A549 (cell line): ENCODE measurements at regions not wholly inside any gene's neighbourhood (a gene's known extent, or its start where the extent isn't known, plus 50 kb on each side); places are given as distances from the start of the nearest gene placed in this dataset.
A peak's percentile ranks its signal among the peaks of the same experiment; 100 is the strongest.

Experiments
- ATAC-seq, 2 experiments: fragments of 200-7000 bp in 1 of 2; fragments of >200 bp in 1 of 2; cut with Nextera tagmentation in 1 of 2; cut with Tn5 transposase in 1 of 2; 3 replicates each; pipeline versions ENCODE4 v1.8.0 to v1.9.1; 2018 to 2020; ENCODE audit warnings: mild to moderate bottlenecking in 1 of 2, moderate library complexity in 1 of 2
- CTCF ChIA-PET: fragments of 300-600 bp; sonication (Branson Sonifier 250); formaldehyde crosslinking; extraction: SDS; loops from one replicate; lab custom pipeline; 2021; ENCODE audit warnings: antibody characterized with exemption, inconsistent platforms; lab: Yijun Ruan, JAX
- POLR2A ChIA-PET: fragments of 350-600 bp; formaldehyde crosslinking; extraction: SDS; loops from one replicate; lab custom pipeline; 2021; ENCODE audit warnings: antibody characterized with exemption, inconsistent platforms; lab: Yijun Ruan, JAX
- DNase-seq, 2 experiments: peaks; one replicate each; pipeline versions ENCODE4 v3.0.0 to v3.0.0-alpha.2; 2011 to 2016; ENCODE audit warnings: low read depth in 1 of 2, low spot score in 1 of 2
- FAIRE-seq: peaks from 2 replicates; lab custom pipeline; 2011; peaks lifted over from hg19 to GRCh38; lab: Jason Lieb, UNC
- H3K27ac ChIP-seq, 2 experiments: fragments of >200 bp; sonication (Bioruptor Twin); formaldehyde crosslinking; 3 replicates each; pipeline ENCODE4 v1.5.1; 2016 to 2017
- H3K4me1 ChIP-seq: fragments of >200 bp; sonication (Bioruptor Twin); formaldehyde crosslinking; 3 replicates; pipeline ENCODE4 v1.6.1; 2016
- H3K4me2 ChIP-seq: fragments of >200 bp; sonication (Bioruptor Twin); formaldehyde crosslinking; 3 replicates; pipeline ENCODE4 v1.6.1; 2016
- H3K4me3 ChIP-seq: fragments of >200 bp; sonication (Bioruptor Twin); formaldehyde crosslinking; 3 replicates; pipeline ENCODE4 v1.5.1; 2016
- H3K9me3 ChIP-seq: fragments of >200 bp; sonication (Bioruptor Twin); formaldehyde crosslinking; 3 replicates; pipeline ENCODE4 v1.6.1; 2016
- BHLHE40 ChIP-seq: IDR thresholded peaks from 2 replicates; pipeline ENCODE4 v1.6.1; 2012; ENCODE audit warnings: low read depth, low read length, inconsistent platforms
- CBX2 ChIP-seq: fragments of 200-600 bp; sonication (generic); IDR thresholded peaks from 2 replicates; pipeline ENCODE4 v1.6.1; 2016; ENCODE audit warnings: low read depth, mild to moderate bottlenecking, borderline replicate concordance
- CBX8 ChIP-seq: fragments of 200-600 bp; sonication (generic); IDR thresholded peaks from 2 replicates; pipeline ENCODE4 v1.6.1; 2016
- CEBPB ChIP-seq, 2 experiments: fragments of >200 bp in 1 of 2; sonication (Bioruptor Twin) in 1 of 2; formaldehyde crosslinking in 1 of 2; IDR thresholded peaks; 2 replicates each; pipeline ENCODE4 v1.6.1; 2012 to 2016
- CHD4 ChIP-seq: fragments of 200-600 bp; sonication (generic); IDR thresholded peaks from 2 replicates; pipeline ENCODE4 v1.6.1; 2016; ENCODE audit warnings: antibody characterized with exemption, mild to moderate bottlenecking, borderline replicate concordance
- EHF ChIP-seq: fragments of 250-450 bp; sonication (Bioruptor Pico); IDR thresholded peaks from 2 replicates; pipeline ENCODE4 v1.5.0; 2020; ENCODE audit warnings: mild to moderate bottlenecking
- ELK1 ChIP-seq: fragments of 150-350 bp; IDR thresholded peaks from 2 replicates; pipeline ENCODE4 v1.6.1; 2014; ENCODE audit warnings: low read depth, mild to moderate bottlenecking, low read length
- FOXS1 ChIP-seq: fragments of 250-450 bp; sonication (Bioruptor Pico); IDR thresholded peaks from 2 replicates; pipeline ENCODE4 v1.5.0; 2020; ENCODE audit warnings: mild to moderate bottlenecking, moderate library complexity
- HOXB13 ChIP-seq: fragments of 250-450 bp; sonication (Bioruptor Pico); IDR thresholded peaks from 2 replicates; pipeline ENCODE4 v1.5.0; 2020; ENCODE audit warnings: low read depth, mild to moderate bottlenecking, moderate library complexity
- KDM1A ChIP-seq: fragments of 200-600 bp; sonication (generic); IDR thresholded peaks from 2 replicates; pipeline ENCODE4 v1.6.1; 2016; ENCODE audit warnings: low read depth, mild to moderate bottlenecking
- MAZ ChIP-seq: fragments of 150-350 bp; IDR thresholded peaks from 2 replicates; pipeline ENCODE4 v1.6.1; 2014; ENCODE audit warnings: antibody characterized with exemption, low read depth, low read length, borderline replicate concordance
- NPAS2 ChIP-seq: fragments of 250-450 bp; sonication (Bioruptor Pico); IDR thresholded peaks from 2 replicates; pipeline ENCODE4 v1.8.0; 2022; ENCODE audit warnings: mild to moderate bottlenecking, moderate library complexity, borderline replicate concordance
- POLR2A ChIP-seq: IDR thresholded peaks from 2 replicates; pipeline ENCODE4 v1.6.1; 2012; ENCODE audit warnings: mild to moderate bottlenecking, low read length
- POLR2AphosphoS2 ChIP-seq: conservative IDR thresholded peaks from 2 replicates; pipeline ENCODE4 v1.6.1; 2012; ENCODE audit warnings: low read length, improper control_type of control experiment, inconsistent platforms
- RAD21 ChIP-seq, 2 experiments: fragments of >200 bp in 1 of 2; sonication (Bioruptor Twin) in 1 of 2; formaldehyde crosslinking in 1 of 2; IDR thresholded peaks in 1 of 2; conservative IDR thresholded peaks in 1 of 2; 2 replicates in 1 of 2; 3 replicates in 1 of 2; pipeline ENCODE4 v1.6.1; 2012 to 2018; ENCODE audit warnings: inconsistent platforms in 1 of 2
- RCOR1 ChIP-seq: fragments of 150-350 bp; IDR thresholded peaks from 2 replicates; pipeline ENCODE4 v1.6.1; 2014; ENCODE audit warnings: antibody characterized with exemption, low read length, low read depth
- RNF2 ChIP-seq: fragments of 200-600 bp; sonication (generic); IDR thresholded peaks from 2 replicates; pipeline ENCODE4 v1.6.1; 2016; ENCODE audit warnings: low read depth, mild to moderate bottlenecking, antibody characterized with exemption, moderate library complexity, borderline replicate concordance
- SMC3 ChIP-seq: fragments of >200 bp; sonication (Bioruptor Twin); formaldehyde crosslinking; IDR thresholded peaks from 3 replicates; pipeline ENCODE4 v1.6.1; 2018; ENCODE audit warnings: inconsistent platforms
- SREBF2 ChIP-seq: fragments of 450-650 bp; IDR thresholded peaks from 2 replicates; pipeline ENCODE4 v1.6.1; 2014; ENCODE audit warnings: mild to moderate bottlenecking, moderate library complexity
- TFCP2L1 ChIP-seq: fragments of 250-450 bp; sonication (Bioruptor Pico); IDR thresholded peaks from 2 replicates; pipeline ENCODE4 v1.5.0; 2021; ENCODE audit warnings: mild to moderate bottlenecking
- TP53 ChIP-seq: fragments of 250-450 bp; sonication (Bioruptor Pico); IDR thresholded peaks from 2 replicates; pipeline ENCODE4 v1.5.0; 2021; ENCODE audit warnings: mild to moderate bottlenecking, moderate library complexity
- USF2 ChIP-seq: fragments of 450-650 bp; IDR thresholded peaks from 2 replicates; pipeline ENCODE4 v1.6.1; 2014; ENCODE audit warnings: antibody characterized with exemption
- ZSCAN20 ChIP-seq: fragments of 250-450 bp; sonication (Bioruptor Pico); IDR thresholded peaks from 2 replicates; pipeline ENCODE4 v1.8.0; 2022; ENCODE audit warnings: mild to moderate bottlenecking, moderate library complexity
- WGBS: methylation state at CpG from one replicate; pipeline ENCODE4 v1.1.6; 2017; ENCODE audit errors: missing lambda C conversion rate; 5-methylcytosine and 5-hydroxymethylcytosine counted together

GRCh38 chr13:107375701-107376340 is 807.9 kb upstream of the ARGLU1 start:
- H3K9me3 ChIP-seq, result no peaks in the 10 kb centered on the region
- H3K4me2 ChIP-seq, result no peak overlapping the region
- no peaks in the 10 kb centered on the region for H3K4me1 ChIP-seq
- CTCF ChIA-PET, result no interaction called here
- 45% methylated on average over 4 of the region's 4 CpGs for WGBS
- TF ChIP-seq KDM1A (no peak), TP53 (no peak), CHD4 (no peak), SMC3 (no peak), POLR2A (no peak), RCOR1 (no peak), POLR2AphosphoS2 (no peak), NPAS2 (CRISPR knock-in tag) (no peak), BHLHE40 (no peak), EHF (no peak), CBX8 (no peak), MAZ (no peak), CBX2 (no peak), USF2 (no peak)
- no peak for FAIRE-seq
- DNase-seq, result no peak
- no peak overlapping the region for H3K4me3 ChIP-seq
- POLR2A ChIA-PET, result no interaction called here
- no peak for ATAC-seq
- H3K27ac ChIP-seq, result no peak overlapping the region

- FAIRE-seq, result no peak
- Histone ChIP-seq H3K27ac (no peak overlapping the region), H3K9me3 (no peaks in the 10 kb centered on the region), H3K4me3 (no peak overlapping the region), H3K4me2 (no peak overlapping the region), H3K4me1 (no peaks in the 10 kb centered on the region)
- DNase-seq, result no peak
- CTCF ChIA-PET, result interaction anchor here (0.6 kb wide), 1 partner anchor 333 kb away, joined by 3 read pairs; no protein-coding TSS in a partner anchor
- ATAC-seq, result no peak
- TF ChIP-seq SREBF2 (no peak), ELK1 (no peak), CEBPB (IDR thresholded peaks at IDR 0.05) (no peak), TFCP2L1 (CRISPR knock-in tag) (no peak), HOXB13 (CRISPR knock-in tag) (no peak), RNF2 (no peak), POLR2A (no peak), MAZ (no peak), BHLHE40 (no peak), FOXS1 (CRISPR knock-in tag) (no peak)
- TF ChIP-seq, all 56 proteins: peak for 0
- POLR2A ChIA-PET, result no interaction called here
- WGBS, result 28% methylated on average over 2 of the region's 2 CpGs
Measured at GRCh38 chr13:107374038-107374437, 806.1 kb upstream of the ARGLU1 start.

- ATAC-seq, result no peak
Measured at GRCh38 chr13:107373551-107373950, 805.6 kb upstream of the ARGLU1 start.

More at GRCh38 chr13:107373551-107373950, 805.6 kb upstream of the ARGLU1 start:
- DNase-seq, result no peak
- POLR2A ChIA-PET, result no interaction called here
- Histone ChIP-seq H3K27ac (no peak overlapping the region), H3K9me3 (no peaks in the 10 kb centered on the region), H3K4me3 (no peak overlapping the region), H3K4me2 (no peak overlapping the region), H3K4me1 (no peaks in the 10 kb centered on the region)
- 1% methylated on average over 3 of the region's 3 CpGs for WGBS
- no peak for FAIRE-seq
- CTCF ChIA-PET, result no interaction called here
- TF ChIP-seq SMC3 (0 out of 3 replicates have a peak, but pooled peaks have one; percentile 8), RAD21 (conservative IDR thresholded peaks at IDR 0.05 in 1 of 2, IDR thresholded peaks at IDR 0.05 in 1 of 2) (peak in 1 of 2 experiments; percentile 9; a peak in 1 of 5 replicates), ZSCAN20 (CRISPR knock-in tag) (no peak)
